K562 (cell line): ENCODE measurements at regions not wholly inside any gene's neighbourhood (a gene's known extent, or its start where the extent isn't known, plus 50 kb on each side); places are given as distances from the start of the nearest gene placed in this dataset.

Source experiments
- CREB3 ChIP-seq: fragments of 450-650 bp; conservative IDR thresholded peaks from 2 replicates; pipeline ENCODE4 v1.6.1; 2016; ENCODE audit warnings: missing genetic modification characterization, low read depth, mild to moderate bottlenecking, missing compliant biosample characterization, moderate library complexity
- HMG20A ChIP-seq: fragments of 450-650 bp; formaldehyde crosslinking; conservative IDR thresholded peaks from 2 replicates; pipeline ENCODE4 v1.4.0; 2020; ENCODE audit warnings: mild to moderate bottlenecking, mixed read lengths
- TF ChIP-seq, protein P1 (sequence below), 2 experiments: fragments of 450-650 bp in 1 of 2; sonication (generic) in 1 of 2; formaldehyde crosslinking in 1 of 2; IDR thresholded peaks; 2 replicates each; pipeline versions ENCODE4 v1.7.1 to v1.9.0; 2016 to 2022; ENCODE audit warnings: inconsistent platforms in 1 of 2, mild to moderate bottlenecking in 1 of 2, missing genetic modification reagents in 1 of 2

DNA sequence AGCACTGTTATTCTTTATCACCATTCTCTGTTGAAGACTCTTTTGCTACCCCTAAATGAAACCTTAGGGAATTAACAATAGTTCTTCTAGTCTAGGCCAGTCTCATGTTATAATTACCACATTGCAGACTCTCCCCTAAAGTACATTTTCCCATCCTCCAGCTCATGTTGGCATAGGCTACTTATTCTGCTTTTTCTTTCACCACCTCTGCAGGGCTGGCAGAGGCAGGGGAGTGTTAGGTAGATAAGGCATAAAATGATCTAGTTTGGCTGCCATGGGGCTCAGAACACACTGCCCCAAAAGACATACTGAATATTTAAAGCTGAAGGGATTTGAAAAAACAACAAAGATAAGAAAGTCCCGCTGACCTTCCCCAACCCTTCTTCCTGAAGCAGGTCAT is 82.7 kb upstream of the RFC3 start (continued):
- TF ChIP-seq, protein P1, sequence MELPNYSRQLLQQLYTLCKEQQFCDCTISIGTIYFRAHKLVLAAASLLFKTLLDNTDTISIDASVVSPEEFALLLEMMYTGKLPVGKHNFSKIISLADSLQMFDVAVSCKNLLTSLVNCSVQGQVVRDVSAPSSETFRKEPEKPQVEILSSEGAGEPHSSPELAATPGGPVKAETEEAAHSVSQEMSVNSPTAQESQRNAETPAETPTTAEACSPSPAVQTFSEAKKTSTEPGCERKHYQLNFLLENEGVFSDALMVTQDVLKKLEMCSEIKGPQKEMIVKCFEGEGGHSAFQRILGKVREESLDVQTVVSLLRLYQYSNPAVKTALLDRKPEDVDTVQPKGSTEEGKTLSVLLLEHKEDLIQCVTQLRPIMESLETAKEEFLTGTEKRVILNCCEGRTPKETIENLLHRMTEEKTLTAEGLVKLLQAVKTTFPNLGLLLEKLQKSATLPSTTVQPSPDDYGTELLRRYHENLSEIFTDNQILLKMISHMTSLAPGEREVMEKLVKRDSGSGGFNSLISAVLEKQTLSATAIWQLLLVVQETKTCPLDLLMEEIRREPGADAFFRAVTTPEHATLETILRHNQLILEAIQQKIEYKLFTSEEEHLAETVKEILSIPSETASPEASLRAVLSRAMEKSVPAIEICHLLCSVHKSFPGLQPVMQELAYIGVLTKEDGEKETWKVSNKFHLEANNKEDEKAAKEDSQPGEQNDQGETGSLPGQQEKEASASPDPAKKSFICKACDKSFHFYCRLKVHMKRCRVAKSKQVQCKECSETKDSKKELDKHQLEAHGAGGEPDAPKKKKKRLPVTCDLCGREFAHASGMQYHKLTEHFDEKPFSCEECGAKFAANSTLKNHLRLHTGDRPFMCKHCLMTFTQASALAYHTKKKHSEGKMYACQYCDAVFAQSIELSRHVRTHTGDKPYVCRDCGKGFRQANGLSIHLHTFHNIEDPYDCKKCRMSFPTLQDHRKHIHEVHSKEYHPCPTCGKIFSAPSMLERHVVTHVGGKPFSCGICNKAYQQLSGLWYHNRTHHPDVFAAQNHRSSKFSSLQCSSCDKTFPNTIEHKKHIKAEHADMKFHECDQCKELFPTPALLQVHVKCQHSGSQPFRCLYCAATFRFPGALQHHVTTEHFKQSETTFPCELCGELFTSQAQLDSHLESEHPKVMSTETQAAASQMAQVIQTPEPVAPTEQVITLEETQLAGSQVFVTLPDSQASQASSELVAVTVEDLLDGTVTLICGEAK (IDR thresholded peaks at IDR 0.05): no peak
- TF ChIP-seq, protein P1 (CRISPR knock-in tag; IDR thresholded peaks at IDR 0.05): no peak
- TF ChIP-seq HMG20A (CRISPR knock-in tag): no peak
- TF ChIP-seq CREB3 (tag): no peak
